OCI-M2 (cell line): ENCODE measurements at regions not wholly inside any gene's neighbourhood (a gene's known extent, or its start where the extent isn't known, plus 50 kb on each side); places are given as distances from the start of the nearest gene placed in this dataset.

Source experiments
- DNase-seq: peaks from one replicate; lab custom pipeline; 2025; ENCODE audit not compliant: unreplicated experiment; lab: John Stamatoyannopoulos, UW

GRCh38 chr10:123552760-123553554, 113.2 kb upstream of the GPR26 start:
- no peak for DNase-seq

DNA sequence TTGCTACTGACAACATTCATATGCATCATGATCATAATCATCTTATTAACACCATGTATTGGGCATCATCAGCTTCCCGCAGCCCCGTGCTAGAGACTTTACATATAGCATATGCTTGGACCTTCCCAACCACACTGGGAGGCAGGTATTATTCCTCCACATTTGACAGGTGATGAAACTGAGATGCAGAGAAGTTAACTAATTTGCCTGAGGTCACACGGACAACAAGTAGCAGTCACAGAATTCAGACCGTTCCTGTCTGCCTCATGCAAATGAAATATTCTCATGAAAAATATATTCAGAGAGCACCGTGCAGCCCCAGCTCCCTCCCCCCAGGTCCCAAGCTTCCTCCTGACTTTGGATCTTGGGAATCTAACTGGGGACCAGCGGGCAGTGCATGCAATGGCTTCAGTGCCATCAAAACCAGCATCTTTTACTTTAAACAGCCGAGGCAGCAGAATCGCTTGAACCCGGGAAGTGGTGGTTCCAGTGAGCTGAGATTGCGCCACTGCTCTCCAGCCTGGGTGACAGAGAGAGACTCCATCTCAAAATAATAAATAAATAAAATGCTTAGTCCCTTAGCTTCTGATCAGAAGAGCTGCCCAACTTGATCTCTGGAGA, 112.2 kb upstream of the GPR26 start:
- no peak for DNase-seq

DNA sequence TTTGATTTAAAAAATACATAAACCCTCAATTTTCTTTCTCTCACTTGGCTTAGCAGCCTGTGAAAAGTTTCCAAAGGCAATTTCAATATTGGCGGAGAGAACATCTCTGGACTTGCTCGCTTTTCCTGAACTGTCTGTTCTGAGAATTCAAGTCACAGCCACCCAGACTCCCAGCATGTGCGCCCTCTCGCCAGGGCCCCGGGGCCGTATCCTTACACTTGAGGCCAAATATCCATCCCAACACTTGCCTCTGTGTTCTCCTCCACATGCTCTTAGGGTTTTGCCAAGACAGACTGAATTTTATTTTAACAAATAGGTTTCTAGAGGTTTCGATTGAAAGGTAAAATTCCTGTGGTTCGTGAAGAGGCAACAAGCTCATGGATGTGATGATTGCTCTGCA, 111.5 kb upstream of the GPR26 start:
- DNase-seq: no peak

GRCh38 chr10:123555616-123556015, 110.5 kb upstream of the GPR26 start:
- no peak for DNase-seq

DNA sequence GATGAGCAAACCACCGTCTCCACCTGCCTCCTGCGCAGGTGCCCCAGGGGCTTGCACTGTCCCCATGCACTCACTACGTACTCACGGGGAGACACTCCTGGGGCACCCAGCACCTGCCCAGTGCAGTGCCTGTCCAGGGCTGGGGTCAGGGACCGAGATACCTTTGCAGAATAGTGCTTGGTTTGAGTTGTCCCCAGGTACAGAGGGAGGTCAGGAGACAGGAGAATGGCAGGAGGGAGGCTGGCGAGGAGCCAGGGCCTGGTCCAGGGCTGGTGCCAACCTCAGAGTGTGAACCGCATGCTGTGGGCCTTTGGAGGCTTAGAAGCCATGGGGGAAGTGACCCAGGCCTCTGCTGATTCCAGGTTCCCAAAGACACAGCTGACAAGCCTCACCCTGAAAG, 110.1 kb upstream of the GPR26 start:
- DNase-seq: no peak

DNA sequence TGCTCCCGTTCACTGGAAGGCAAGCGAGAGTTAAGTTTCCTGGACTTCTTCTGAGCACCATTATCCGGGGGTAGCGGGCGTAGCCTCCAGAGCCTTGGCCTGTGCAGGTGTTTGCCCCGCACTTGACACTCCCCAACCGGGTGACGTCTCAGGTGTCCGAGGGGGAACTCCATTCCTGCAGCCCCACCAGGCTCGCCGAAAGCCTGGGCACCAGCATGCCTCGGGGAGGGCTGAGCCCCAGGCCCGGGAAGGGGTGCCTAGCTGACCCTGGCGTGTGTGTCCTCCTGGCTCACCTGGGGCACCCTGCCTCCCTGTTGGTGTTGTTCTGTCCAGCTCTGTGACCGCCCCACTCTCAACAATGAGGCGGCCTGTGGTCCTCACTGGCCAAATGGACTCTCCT, 109.4 kb upstream of the GPR26 start:
- no peak for DNase-seq

GRCh38 chr10:123557366-123558108, 108.6 kb upstream of the GPR26 start:
- DNase-seq: no peak

GRCh38 chr10:123558651-123559050, 107.5 kb upstream of the GPR26 start:
- no peak for DNase-seq

GRCh38 chr10:123559066-123559822, 106.9 kb upstream of the GPR26 start:
- DNase-seq: no peak

GRCh38 chr10:123559823-123560092, 106.4 kb upstream of the GPR26 start:
- DNase-seq: no peak

DNA sequence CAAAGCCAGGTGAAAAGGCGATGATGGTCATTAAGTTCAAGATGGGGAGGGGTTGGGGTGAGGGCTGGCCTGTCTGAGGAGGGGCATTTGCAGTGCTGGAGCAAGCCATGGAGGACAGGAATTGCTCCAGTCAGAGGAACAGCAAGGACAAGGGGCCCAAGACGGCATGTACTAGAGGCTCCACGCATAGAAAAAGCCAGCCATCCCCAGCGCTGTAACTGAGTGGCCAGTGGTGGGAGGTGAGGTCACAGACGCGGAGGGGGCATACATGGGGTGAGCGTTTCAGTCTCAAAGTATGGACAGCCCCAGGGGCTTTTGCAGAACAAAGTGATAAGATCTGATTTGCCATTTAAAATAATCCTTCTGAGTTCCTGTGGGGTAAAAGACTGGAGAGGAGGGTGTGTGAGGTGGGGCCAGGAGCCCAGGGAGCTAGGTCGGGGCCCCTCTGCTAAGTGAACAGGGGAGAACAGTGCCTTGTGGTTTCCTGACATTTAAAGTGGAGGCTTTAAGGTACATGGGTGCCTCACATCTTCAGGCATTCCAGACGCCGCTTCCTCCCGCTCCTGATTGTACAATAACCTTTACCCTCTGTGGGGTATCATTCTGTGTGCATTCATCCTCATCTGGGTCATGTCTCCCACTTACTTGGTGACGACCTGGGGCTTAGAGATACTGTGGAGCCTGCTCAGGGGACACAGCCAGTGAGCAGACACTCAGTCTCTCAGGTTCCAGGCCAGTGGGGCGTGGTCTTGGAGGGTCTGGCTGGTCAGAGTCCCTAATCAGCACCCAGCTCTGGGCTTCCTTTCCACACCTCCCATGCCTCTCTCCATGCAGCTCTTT, 105.6 kb upstream of the GPR26 start:
- no peak for DNase-seq

DNA sequence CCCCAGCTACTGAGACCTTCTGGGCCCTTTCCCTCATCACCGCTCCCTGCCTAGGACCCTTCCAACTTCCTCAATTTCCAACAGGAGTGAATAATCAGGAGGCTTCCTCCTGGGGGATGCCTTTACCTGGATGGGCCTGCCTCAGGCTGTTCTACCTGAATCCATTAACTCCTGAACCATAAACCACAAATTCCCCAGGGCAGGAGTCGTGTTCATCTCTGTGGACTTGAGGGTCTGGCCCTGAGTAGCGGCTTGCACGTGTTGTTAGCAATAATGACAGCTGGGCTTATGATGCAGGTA, 105.1 kb upstream of the GPR26 start:
- DNase-seq: no peak

DNA sequence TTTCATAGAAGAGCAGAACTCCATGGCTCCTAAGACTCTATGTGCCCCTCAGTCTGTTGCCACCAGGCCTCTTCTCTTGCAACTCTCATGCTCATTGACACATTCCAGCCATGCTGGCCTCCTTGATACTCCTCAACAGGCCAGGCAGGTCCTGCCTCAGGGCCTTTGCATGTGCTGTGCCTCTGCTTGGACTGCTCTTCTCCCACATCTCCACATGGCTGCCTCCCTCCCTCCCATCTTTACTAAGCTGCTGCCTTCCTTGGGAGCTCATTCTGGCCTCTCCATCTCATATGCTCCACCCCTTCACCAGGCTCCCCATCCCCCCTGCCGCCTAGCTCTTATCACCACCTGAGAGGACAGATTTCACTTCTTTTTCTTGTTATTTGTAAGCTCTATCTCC, 103.8 kb upstream of the GPR26 start:
- DNase-seq: no peak

- DNase-seq: no peak
These were observed 103.2 kb upstream of the GPR26 start for GRCh38 chr10:123562811-123563580.

DNA sequence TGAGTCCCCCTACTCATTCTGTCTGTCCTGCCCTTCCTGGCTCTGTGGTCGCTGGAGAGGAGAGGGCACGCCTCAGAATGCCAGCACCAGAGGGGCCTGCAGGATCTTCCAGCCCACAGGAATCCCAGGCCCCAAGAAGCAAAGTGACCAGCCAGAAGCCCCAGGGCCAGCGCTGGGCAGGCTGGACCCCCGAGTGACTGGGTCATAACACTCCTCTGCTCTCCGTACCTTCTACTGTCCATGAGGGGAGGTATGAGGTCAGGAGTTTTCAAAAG, 102.6 kb upstream of the GPR26 start:
- no peak for DNase-seq

GRCh38 chr10:123563994-123564393, 102.2 kb upstream of the GPR26 start:
- no peak for DNase-seq

DNA sequence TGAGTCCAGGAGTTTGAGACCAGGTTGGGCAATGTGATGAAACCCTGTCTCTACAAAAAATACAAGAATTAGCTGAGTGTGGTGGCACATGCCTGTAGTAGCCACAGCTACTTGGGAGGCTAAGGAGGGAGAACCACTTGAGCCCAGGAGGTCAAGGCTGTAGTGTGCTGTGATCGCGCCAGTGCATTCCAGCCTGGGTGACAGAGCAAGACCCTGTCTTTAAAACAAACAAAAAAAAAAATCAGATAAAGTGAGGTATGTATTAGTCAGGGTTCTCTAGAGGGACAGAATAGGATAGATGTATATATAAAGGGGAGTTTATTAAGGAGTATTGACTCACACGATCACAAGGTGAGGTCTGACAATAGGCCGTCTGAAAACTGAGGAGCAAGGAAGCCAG, 101.5 kb upstream of the GPR26 start:
- no peak for DNase-seq

DNA sequence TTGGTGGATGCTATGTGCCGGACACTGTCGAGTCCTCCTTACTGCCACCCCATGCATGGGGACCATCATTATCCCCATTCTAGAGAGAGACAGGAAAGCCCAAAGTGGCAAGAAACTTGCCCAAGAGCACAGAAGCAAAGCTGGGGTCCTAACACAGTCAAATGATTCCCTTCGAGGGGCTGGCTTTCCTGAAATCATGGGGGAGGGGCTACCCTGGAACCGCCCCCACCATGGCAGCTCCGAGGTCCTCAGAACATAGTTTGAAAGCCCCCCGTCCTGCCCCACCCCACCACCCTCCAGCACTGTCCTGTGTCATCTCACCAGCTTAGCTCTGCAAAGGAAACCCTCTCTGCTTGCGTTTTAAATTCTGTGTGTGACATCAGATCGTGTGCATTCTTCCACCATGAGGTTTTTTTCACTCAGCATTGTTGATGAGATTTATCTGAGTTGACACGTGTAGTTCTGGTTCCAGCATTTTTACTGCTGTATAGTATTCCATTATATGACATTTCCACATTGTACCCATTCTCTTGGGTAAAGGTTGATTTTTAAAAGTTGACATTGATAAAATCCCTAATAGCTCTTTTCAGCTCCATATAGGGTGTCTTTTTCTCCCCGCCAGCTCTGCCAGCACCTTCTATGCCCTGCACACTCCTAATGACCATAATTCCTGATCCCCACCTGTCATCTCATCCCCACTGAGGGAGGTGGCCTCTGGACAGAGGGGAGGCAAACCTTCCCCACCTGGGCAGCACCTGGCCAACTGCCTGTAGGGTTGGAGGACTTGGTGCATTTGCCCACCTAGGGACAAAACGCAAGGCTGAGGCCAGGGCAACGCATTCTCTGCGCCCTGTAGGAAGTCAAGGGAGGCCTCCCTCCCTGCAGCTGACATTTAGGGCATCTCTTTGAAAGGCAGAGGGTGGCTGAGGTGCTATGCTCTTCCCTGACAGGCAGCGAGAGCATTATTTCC, 100.2 kb upstream of the GPR26 start:
- DNase-seq: no peak

GRCh38 chr10:123567984-123568739, 98.0 kb upstream of the GPR26 start:
- DNase-seq: no peak
